ENCODE measurements at regions not wholly inside any gene's neighbourhood (a gene's known extent, or its start where the extent isn't known, plus 50 kb on each side); places are given as distances from the start of the nearest gene placed in this dataset.

DNA sequence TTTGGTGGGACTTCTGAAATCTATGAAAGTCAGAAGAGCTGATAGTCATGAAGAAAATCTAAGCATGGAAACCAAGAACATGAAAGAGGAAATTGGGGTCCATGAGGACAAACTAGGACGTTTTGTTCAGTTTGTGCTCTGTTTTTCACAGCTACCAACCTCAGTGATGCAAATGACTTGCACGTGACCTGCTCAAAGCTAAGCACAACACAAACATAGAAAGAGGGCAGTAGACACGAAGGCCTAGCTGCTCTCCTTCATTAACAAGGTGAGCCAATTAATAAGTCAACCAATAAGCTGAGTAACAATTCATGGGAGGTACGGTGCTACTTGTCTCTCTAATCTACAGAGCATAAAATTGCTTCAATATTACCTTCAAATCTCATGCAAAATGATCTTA, 684.1 kb downstream of the TRAM1L1 start:
- intact Hi-C loops (cut with DNase I), result no loop called here
- Histone ChIP-seq H3K4me3 (no peak overlapping the region), H3K9me3 (no peaks in the 10 kb centered on the region), H3K27me3 (no peaks in the 10 kb centered on the region), H3K27ac (no peak overlapping the region), H3K4me1 (no peaks in the 10 kb centered on the region), H3K36me3 (replicated peaks in 1 of 2; ENCODE audit: insufficient read depth in 1 of 2, low read depth in 2 of 2) (no peaks in the 10 kb centered on the region)
- WGBS, 2 donors, result 41 to 43% methylated on average over 4 of the region's 4 CpGs
- ATAC-seq, result no peak
- TF ChIP-seq, protein P1, sequence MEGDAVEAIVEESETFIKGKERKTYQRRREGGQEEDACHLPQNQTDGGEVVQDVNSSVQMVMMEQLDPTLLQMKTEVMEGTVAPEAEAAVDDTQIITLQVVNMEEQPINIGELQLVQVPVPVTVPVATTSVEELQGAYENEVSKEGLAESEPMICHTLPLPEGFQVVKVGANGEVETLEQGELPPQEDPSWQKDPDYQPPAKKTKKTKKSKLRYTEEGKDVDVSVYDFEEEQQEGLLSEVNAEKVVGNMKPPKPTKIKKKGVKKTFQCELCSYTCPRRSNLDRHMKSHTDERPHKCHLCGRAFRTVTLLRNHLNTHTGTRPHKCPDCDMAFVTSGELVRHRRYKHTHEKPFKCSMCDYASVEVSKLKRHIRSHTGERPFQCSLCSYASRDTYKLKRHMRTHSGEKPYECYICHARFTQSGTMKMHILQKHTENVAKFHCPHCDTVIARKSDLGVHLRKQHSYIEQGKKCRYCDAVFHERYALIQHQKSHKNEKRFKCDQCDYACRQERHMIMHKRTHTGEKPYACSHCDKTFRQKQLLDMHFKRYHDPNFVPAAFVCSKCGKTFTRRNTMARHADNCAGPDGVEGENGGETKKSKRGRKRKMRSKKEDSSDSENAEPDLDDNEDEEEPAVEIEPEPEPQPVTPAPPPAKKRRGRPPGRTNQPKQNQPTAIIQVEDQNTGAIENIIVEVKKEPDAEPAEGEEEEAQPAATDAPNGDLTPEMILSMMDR (IDR thresholded peaks at IDR 0.05), result no peak
- no peak for TF ChIP-seq POLR2A (IDR thresholded peaks at IDR 0.05)
- no peak for DNase-seq

DNA sequence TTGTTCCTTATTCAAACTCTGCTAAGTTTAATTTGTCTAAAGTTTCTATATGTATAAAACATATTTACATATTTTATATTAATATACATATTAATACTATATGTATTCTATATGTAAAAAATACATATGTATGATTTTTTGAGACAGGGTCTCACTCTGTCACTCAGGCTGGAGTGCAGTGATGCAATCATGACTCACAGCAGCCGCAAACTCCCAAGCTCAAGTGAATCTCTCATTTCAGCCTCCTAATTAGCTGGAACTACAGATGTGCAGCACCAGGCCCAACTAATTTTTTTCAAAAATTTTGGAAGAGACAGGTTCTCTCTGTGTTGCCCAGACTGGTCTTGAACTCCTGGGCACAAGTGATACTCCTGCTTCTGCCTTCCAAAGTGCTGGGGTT, 684.9 kb downstream of the TRAM1L1 start:
- H3K36me3 ChIP-seq (replicated peaks in 1 of 2; ENCODE audit: insufficient read depth in 1 of 2, low read depth in 2 of 2), result no peaks in the 10 kb centered on the region
- DNase-seq (no peak), ATAC-seq (no peak)
- no peaks in the 10 kb centered on the region for H3K27me3 ChIP-seq
- no peak for TF ChIP-seq POLR2A (IDR thresholded peaks at IDR 0.05)
- TF ChIP-seq, protein P1 (IDR thresholded peaks at IDR 0.05), result no peak
- no peak overlapping the region for H3K4me3 ChIP-seq
- intact Hi-C loops (cut with DNase I), result no loop called here
- H3K27ac ChIP-seq, result no peak overlapping the region
- no peaks in the 10 kb centered on the region for H3K9me3 ChIP-seq
- H3K4me1 ChIP-seq, result no peaks in the 10 kb centered on the region
- WGBS, 2 donors, result 100% methylated on average over 1 of the region's 1 CpG

DNA sequence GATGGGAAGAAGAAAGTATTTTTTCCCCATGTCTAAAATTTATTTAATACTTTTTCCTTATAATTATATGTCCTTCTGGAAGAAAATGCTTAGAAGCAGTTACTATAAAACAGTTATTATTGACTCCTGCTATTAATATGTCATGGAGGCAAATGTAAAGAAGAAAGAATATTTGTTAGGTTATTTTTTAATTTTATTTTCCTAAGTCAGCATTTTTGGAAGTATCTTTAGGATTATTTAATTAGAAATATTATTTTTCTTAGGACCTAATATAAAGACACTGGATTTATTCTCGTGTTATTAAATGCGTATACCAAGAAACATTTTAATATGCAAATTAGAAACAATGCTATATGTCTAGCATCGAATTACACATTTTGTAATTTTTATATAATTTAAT, 687.7 kb downstream of the TRAM1L1 start:
- H3K4me1 ChIP-seq, result no peaks in the 10 kb centered on the region
- H3K27ac ChIP-seq, result no peak overlapping the region
- no peak for DNase-seq
- no peak overlapping the region for H3K4me3 ChIP-seq
- intact Hi-C loops (cut with DNase I), result no loop called here
- TF ChIP-seq, protein P1 (IDR thresholded peaks at IDR 0.05), result no peak
- no peak for TF ChIP-seq POLR2A (IDR thresholded peaks at IDR 0.05)
- no peak for ATAC-seq
- no peaks in the 10 kb centered on the region for H3K36me3 ChIP-seq (replicated peaks in 1 of 2; ENCODE audit: insufficient read depth in 1 of 2, low read depth in 2 of 2)
- 72 to 82% methylated on average over 3 of the region's 3 CpGs for WGBS, 2 donors
- no peaks in the 10 kb centered on the region for H3K9me3 ChIP-seq
- H3K27me3 ChIP-seq, result no peaks in the 10 kb centered on the region

DNA sequence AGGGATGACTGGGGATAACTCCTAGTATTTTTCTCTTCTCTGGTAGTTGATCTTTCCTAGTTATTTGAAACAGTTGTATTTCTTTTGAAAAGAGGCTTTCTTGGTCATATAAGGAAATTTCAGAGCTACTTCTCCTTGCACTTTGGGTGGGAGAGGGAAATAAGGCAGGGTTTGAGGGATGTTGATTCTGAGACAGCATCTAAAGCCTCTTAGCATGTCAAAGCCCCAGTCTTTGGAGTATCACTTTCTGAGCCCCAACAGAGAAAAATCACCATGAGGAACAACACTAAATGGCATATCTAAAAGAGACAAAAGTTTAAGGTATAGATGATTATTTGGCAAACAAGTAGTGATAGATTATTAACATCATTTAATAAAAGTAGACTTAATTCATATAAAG, 688.1 kb downstream of the TRAM1L1 start:
- ATAC-seq (no peak), DNase-seq (no peak)
- no peaks in the 10 kb centered on the region for H3K9me3 ChIP-seq
- H3K27me3 ChIP-seq, result no peaks in the 10 kb centered on the region
- no peak for TF ChIP-seq POLR2A (IDR thresholded peaks at IDR 0.05)
- TF ChIP-seq, protein P1 (IDR thresholded peaks at IDR 0.05), result no peak
- H3K4me1 ChIP-seq, result no peaks in the 10 kb centered on the region
- no peak overlapping the region for H3K27ac ChIP-seq
- no peaks in the 10 kb centered on the region for H3K36me3 ChIP-seq (replicated peaks in 1 of 2; ENCODE audit: insufficient read depth in 1 of 2, low read depth in 2 of 2)
- H3K4me3 ChIP-seq, result no peak overlapping the region
- intact Hi-C loops (cut with DNase I), result no loop called here

DNA sequence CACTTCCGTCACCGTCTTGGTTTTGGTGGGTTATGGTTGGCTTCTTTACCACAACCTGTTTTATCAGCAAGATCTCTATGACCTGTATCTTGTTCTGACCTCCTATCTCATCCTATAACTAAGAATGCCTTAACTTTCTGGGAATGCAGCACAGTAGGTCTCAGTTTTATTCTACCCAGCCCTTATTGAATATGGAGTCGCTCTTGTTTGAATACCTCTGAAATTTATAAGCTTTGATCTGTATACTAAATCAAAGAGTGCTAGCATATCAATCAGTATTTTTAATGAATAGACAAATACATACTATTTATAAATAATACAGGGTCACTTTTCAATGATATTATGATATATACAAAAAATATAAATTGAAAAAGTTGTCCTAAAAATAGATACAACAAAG, 690.0 kb downstream of the TRAM1L1 start:
- no peak for TF ChIP-seq POLR2A (IDR thresholded peaks at IDR 0.05)
- TF ChIP-seq, protein P1 (IDR thresholded peaks at IDR 0.05), result no peak
- no peaks in the 10 kb centered on the region for H3K9me3 ChIP-seq
- H3K4me1 ChIP-seq, result no peaks in the 10 kb centered on the region
- DNase-seq (no peak), ATAC-seq (no peak)
- H3K27ac ChIP-seq, result no peak overlapping the region
- H3K4me3 ChIP-seq, result no peak overlapping the region
- intact Hi-C loops (cut with DNase I), result no loop called here
- H3K27me3 ChIP-seq, result no peaks in the 10 kb centered on the region
- 82 to 91% methylated on average over 3 of the region's 3 CpGs for WGBS, 2 donors
- H3K36me3 ChIP-seq (replicated peaks in 1 of 2; ENCODE audit: insufficient read depth in 1 of 2, low read depth in 2 of 2), result no peaks in the 10 kb centered on the region
